GM20431 (cell line): ENCODE measurements at regions not wholly inside any gene's neighbourhood (a gene's known extent, or its start where the extent isn't known, plus 50 kb on each side); places are given as distances from the start of the nearest gene placed in this dataset.

Experiments
- in situ Hi-C: fragments of 300-500 bp; cut with MseI, MboI; formaldehyde crosslinking; loops from one replicate; pipeline ENCODE4 v1.15.0; 2020; ENCODE audit warnings: low sequenced_read_pairs; ENCODE audit not compliant: unreplicated experiment

- in situ Hi-C loops: no loop called here
These were observed 214.0 kb downstream of the BRD1 start for GRCh38 chr22:49613511-49614270.

- in situ Hi-C loops: no loop called here
These were observed 214.6 kb downstream of the BRD1 start for GRCh38 chr22:49613108-49613507.

GRCh38 chr22:49609207-49609876 is 218.3 kb downstream of the BRD1 start:
- in situ Hi-C loops: no loop called here

GRCh38 chr22:49608660-49609059 is 219.0 kb downstream of the BRD1 start:
- in situ Hi-C loops: no loop called here

- in situ Hi-C loops: no loop called here
These were observed 219.4 kb downstream of the BRD1 start for GRCh38 chr22:49608228-49608627.

- in situ Hi-C loops: no loop called here
These were observed 219.9 kb downstream of the BRD1 start for GRCh38 chr22:49607821-49608220.

- in situ Hi-C loops: no loop called here
These were observed 220.9 kb downstream of the BRD1 start for GRCh38 chr22:49606562-49607290.

GRCh38 chr22:49604732-49605302 is 222.9 kb downstream of the BRD1 start:
- in situ Hi-C loops: no loop called here

- in situ Hi-C loops: no loop called here
These were observed 224.7 kb downstream of the BRD1 start for GRCh38 chr22:49603016-49603415.

GRCh38 chr22:49602481-49602880 is 225.2 kb downstream of the BRD1 start:
- in situ Hi-C loops: no loop called here

- in situ Hi-C loops: no loop called here
These were observed 225.9 kb downstream of the BRD1 start for GRCh38 chr22:49601614-49602321.

GRCh38 chr22:49600891-49601431 is 226.7 kb downstream of the BRD1 start:
- in situ Hi-C loops: no loop called here

- in situ Hi-C loops: no loop called here
These were observed 227.2 kb downstream of the BRD1 start for GRCh38 chr22:49600468-49600867.

GRCh38 chr22:49599691-49600455 is 227.8 kb downstream of the BRD1 start:
- in situ Hi-C loops: no loop called here

GRCh38 chr22:49599039-49599438 is 228.6 kb downstream of the BRD1 start:
- in situ Hi-C loops: no loop called here

- in situ Hi-C loops: no loop called here
These were observed 229.3 kb downstream of the BRD1 start for GRCh38 chr22:49598338-49598737.

- in situ Hi-C loops: no loop called here
These were observed 230.1 kb downstream of the BRD1 start for GRCh38 chr22:49597428-49598039.

- in situ Hi-C loops: no loop called here
These were observed 232.1 kb downstream of the BRD1 start for GRCh38 chr22:49595465-49596078.
